GM23248 (cell line): ENCODE measurements at regions not wholly inside any gene's neighbourhood (a gene's known extent, or its start where the extent isn't known, plus 50 kb on each side); places are given as distances from the start of the nearest gene placed in this dataset.

Experiments
- DNase-seq: peaks from one replicate; pipeline ENCODE4 v3.0.0-alpha.2; 2015
- H2AFZ ChIP-seq: fragments of 200-600 bp; sonication (generic); 2 replicates; pipeline ENCODE4 v1.6.1; 2016; ENCODE audit warnings: antibody characterized with exemption
- H3F3A ChIP-seq: fragments of 200-600 bp; sonication (generic); 2 replicates; pipeline ENCODE4 v1.6.1; 2016; ENCODE audit warnings: mild to moderate bottlenecking, antibody characterized with exemption, mixed run types; ENCODE audit not compliant: insufficient read depth
- H3K27ac ChIP-seq: fragments of 200-600 bp; sonication (generic); 2 replicates; pipeline ENCODE4 v1.5.1; 2016; ENCODE audit warnings: mild to moderate bottlenecking
- H3K27me3 ChIP-seq: fragments of 200-600 bp; sonication (generic); replicated peaks from 2 replicates; pipeline ENCODE4 v1.6.1; 2016; ENCODE audit warnings: mild to moderate bottlenecking; ENCODE audit not compliant: insufficient read depth
- H3K36me3 ChIP-seq: fragments of 200-600 bp; sonication (generic); 2 replicates; pipeline ENCODE4 v1.6.1; 2016; ENCODE audit warnings: low read depth, mild to moderate bottlenecking
- H3K4me1 ChIP-seq: fragments of 200-600 bp; sonication (generic); 2 replicates; pipeline ENCODE4 v1.6.1; 2016; ENCODE audit warnings: mild to moderate bottlenecking; ENCODE audit not compliant: insufficient read depth
- H3K4me2 ChIP-seq: fragments of 200-600 bp; sonication (generic); one replicate; pipeline ENCODE4 v1.6.1; 2016; ENCODE audit warnings: mild to moderate bottlenecking; ENCODE audit not compliant: unreplicated experiment
- H3K4me3 ChIP-seq: fragments of 200-600 bp; sonication (generic); 2 replicates; pipeline ENCODE4 v1.5.1; 2016; ENCODE audit warnings: mild to moderate bottlenecking
- H3K79me2 ChIP-seq: fragments of 200-600 bp; sonication (generic); 2 replicates; pipeline ENCODE4 v1.6.1; 2016; ENCODE audit warnings: mild to moderate bottlenecking; ENCODE audit not compliant: insufficient read depth
- H3K9ac ChIP-seq: fragments of 200-600 bp; sonication (generic); 2 replicates; pipeline ENCODE4 v1.6.1; 2016; ENCODE audit warnings: mild to moderate bottlenecking
- H3K9me2 ChIP-seq: fragments of 200-600 bp; sonication (generic); 2 replicates; pipeline ENCODE4 v1.6.1; 2016; ENCODE audit warnings: mixed run types, mild to moderate bottlenecking, moderate library complexity; ENCODE audit not compliant: insufficient read depth
- H3K9me3 ChIP-seq: fragments of 200-600 bp; sonication (generic); one replicate; pipeline ENCODE4 v1.6.1; 2017; ENCODE audit warnings: low read depth
- H4K20me1 ChIP-seq: fragments of 200-600 bp; sonication (generic); 2 replicates; pipeline ENCODE4 v1.6.0; 2016; ENCODE audit not compliant: insufficient read depth
- EZH2 ChIP-seq: fragments of 200-600 bp; sonication (generic); IDR thresholded peaks from 2 replicates; pipeline ENCODE4 v1.6.1; 2018; ENCODE audit warnings: antibody characterized with exemption, mild to moderate bottlenecking; ENCODE audit not compliant: insufficient read depth, poor library complexity, severe bottlenecking
- EZH2phosphoT487 ChIP-seq: fragments of 200-600 bp; sonication (generic); IDR thresholded peaks from 2 replicates; pipeline ENCODE4 v1.6.1; 2018; ENCODE audit warnings: antibody characterized with exemption, moderate library complexity, mild to moderate bottlenecking, low read depth; ENCODE audit not compliant: insufficient read depth
- WGBS, 2 experiments: methylation state at CpG; one replicate each; pipeline ENCODE4 v1.1.6; 2015 to 2017; ENCODE audit warnings: low lambda C conversion rate in 2 of 2, low coverage in 1 of 2; ENCODE audit errors: missing lambda C conversion rate in 2 of 2; 5-methylcytosine and 5-hydroxymethylcytosine counted together
- in situ Hi-C: fragments of 300-500 bp; cut with MboI; formaldehyde crosslinking; loops from 2 replicates; pipeline ENCODE4 v1.15.0; 2020

DNA sequence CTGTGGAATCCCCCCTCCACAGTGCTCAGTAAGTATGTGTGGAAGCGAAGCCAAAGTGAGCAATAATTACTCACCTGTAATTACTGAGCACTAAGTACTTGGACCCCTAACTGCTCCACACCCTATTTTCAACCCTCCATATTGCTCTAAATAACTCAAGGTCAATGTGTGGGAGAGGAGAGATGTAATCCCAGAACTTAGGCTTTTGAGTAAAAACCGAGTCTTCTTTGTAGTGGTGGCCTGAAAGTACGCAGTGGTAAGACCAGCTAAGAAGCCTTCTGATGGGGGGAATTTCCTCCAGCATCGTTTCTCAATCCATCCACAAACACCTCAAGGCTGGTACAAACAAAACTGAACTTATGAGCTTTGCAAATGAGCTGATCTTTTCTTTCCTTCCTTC is 551.6 kb downstream of the ZEB2 start:
- no peak overlapping the region for H2AFZ ChIP-seq
- in situ Hi-C loops, result no loop called here
- H3K27me3 ChIP-seq, result no peaks in the 10 kb centered on the region

DNA sequence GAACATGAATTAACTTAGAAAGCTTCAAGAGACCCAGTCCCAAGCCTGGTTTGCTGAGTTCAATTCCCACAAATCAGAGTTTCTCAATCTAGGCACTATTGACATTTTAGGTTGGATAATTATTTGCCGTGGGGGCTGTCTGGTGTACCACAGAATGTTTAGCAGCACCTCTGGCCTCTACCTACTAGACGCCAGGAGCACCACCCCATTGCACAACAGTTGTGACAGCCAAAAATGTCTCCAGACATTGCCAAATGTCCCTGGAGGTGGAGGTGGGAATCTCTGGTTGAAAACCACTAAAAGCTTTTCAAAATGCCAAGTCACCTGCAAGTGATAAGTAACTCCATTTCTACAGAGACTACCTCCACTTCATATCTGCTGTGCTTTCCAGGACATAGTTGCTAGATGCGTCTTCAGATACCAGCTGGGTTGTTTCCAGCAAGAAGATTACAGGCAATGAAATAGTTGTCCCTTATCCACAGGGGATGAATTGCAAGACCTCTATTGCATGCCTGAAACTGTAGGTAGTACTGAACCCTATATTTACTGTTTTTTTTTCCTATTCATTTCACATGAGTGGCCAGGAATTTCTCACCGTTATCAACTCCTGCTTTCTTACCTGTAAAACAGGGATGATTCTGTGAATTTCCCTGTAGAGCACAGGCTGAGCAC is 554.3 kb downstream of the ZEB2 start:
- TF ChIP-seq EZH2phosphoT487 (no peak), EZH2 (no peak)
- no peak overlapping the region for H3K9ac ChIP-seq
- H3K27ac ChIP-seq, result no peak overlapping the region
- no peak overlapping the region for H3K4me2 ChIP-seq
- no peak overlapping the region for H3K4me3 ChIP-seq
- H4K20me1 ChIP-seq, result no peaks in the 10 kb centered on the region
- no peaks in the 10 kb centered on the region for H3F3A ChIP-seq
- no peaks in the 10 kb centered on the region for H3K9me2 ChIP-seq
- H3K36me3 ChIP-seq, result no peaks in the 10 kb centered on the region
- in situ Hi-C loops, result no loop called here
- H3K9me3 ChIP-seq, result no peaks in the 10 kb centered on the region
- WGBS, 2 experiments, result 79 to 83% methylated on average over 4 of the region's 4 CpGs
- no peaks in the 10 kb centered on the region for H3K79me2 ChIP-seq
- no peak overlapping the region for H2AFZ ChIP-seq
- no peaks in the 10 kb centered on the region for H3K27me3 ChIP-seq
- no peaks in the 10 kb centered on the region for H3K4me1 ChIP-seq
- no peak for DNase-seq

More for the DNA sequence above, 551.6 kb downstream of the ZEB2 start:
- H3K9me2 ChIP-seq, result no peaks in the 10 kb centered on the region
- no peaks in the 10 kb centered on the region; the same call in 1 of the 2 replicates for H3K36me3 ChIP-seq
- H3K27ac ChIP-seq, result no peak overlapping the region
- no peak overlapping the region for H3K9ac ChIP-seq
- DNase-seq, result no peak
- no peaks in the 10 kb centered on the region for H3F3A ChIP-seq
- H3K79me2 ChIP-seq, result no peaks in the 10 kb centered on the region
- no peak for TF ChIP-seq EZH2phosphoT487
- TF ChIP-seq EZH2, result no peak
- H3K4me1 ChIP-seq, result no peaks in the 10 kb centered on the region
- no peak overlapping the region for H3K4me3 ChIP-seq
- H3K9me3 ChIP-seq, result no peaks in the 10 kb centered on the region
- 96% methylated on average over 4 of the region's 4 CpGs for WGBS, 2 experiments
- H4K20me1 ChIP-seq, result no peaks in the 10 kb centered on the region
- no peak overlapping the region for H3K4me2 ChIP-seq

DNA sequence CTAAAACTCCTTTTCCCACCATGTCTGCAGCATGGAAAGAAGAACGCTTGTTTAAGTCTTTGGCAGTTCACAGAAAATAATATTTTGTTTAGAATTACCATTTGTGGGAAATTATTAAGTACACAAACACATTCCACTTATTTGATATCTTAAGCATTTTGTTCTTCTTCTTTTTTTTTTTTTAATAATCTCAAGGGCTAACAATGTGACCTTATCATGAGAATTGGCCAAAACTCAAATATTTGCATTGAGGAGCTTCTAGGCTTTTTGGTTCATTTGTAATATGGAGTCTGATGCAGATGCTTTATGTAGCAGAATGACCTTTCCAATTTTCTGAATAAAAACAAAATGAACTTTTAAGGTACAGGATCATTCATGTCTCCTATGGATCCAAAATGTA is 555.0 kb downstream of the ZEB2 start:
- Histone ChIP-seq H2AFZ (no peak overlapping the region), H3K27me3 (no peaks in the 10 kb centered on the region), H3K27ac (no peak overlapping the region), H3K4me3 (no peak overlapping the region), H3K36me3 (no peaks in the 10 kb centered on the region), H3K9me3 (no peaks in the 10 kb centered on the region), H3K79me2 (no peaks in the 10 kb centered on the region), H4K20me1 (no peaks in the 10 kb centered on the region), H3K9me2 (no peaks in the 10 kb centered on the region), H3K9ac (no peak overlapping the region), H3K4me2 (no peak overlapping the region), H3K4me1 (no peaks in the 10 kb centered on the region), H3F3A (no peaks in the 10 kb centered on the region; the same call in 1 of the 2 replicates)
- no peak for DNase-seq
- 96 to 100% methylated on average over 1 of the region's 1 CpG for whole genome bisulfite sequencing, 2 experiments
- in situ Hi-C loops, result no loop called here
- TF ChIP-seq EZH2phosphoT487 (no peak), EZH2 (no peak)

DNA sequence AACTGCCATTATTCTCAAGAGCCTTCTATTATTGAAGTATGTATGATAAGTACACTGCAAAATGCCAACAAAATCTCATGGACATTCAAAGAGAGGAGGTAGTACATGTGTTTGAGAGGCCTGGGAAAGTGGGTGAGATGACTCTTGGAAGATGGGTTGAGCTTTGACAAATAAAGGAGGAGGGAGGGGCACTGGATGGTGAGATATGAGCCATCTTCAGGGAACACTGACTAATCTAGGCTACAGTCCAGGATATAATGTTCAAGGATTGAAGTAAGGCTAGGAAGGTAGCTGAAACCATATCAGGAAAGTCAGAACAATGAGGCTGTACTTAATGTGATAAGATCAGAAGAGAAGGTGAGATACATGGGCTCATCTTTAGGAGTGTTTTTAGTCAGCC is 559.7 kb downstream of the ZEB2 start:
- no peak overlapping the region for H3K9ac ChIP-seq
- H3K27me3 ChIP-seq, result no peaks in the 10 kb centered on the region
- TF ChIP-seq EZH2phosphoT487 (no peak), EZH2 (no peak)
- H3K4me2 ChIP-seq, result no peak overlapping the region
- in situ Hi-C loops, result no loop called here
- no peaks in the 10 kb centered on the region for H3K9me3 ChIP-seq
- no peak overlapping the region for H2AFZ ChIP-seq
- H3F3A ChIP-seq, result peaks cover 8% of the 10 kb centered on the region
- H3K79me2 ChIP-seq, result no peaks in the 10 kb centered on the region
- no peak overlapping the region for H3K27ac ChIP-seq
- no peak overlapping the region for H3K4me3 ChIP-seq
- no peaks in the 10 kb centered on the region for H4K20me1 ChIP-seq
- peak; percentile 60 for DNase-seq
- H3K4me1 ChIP-seq, result peaks cover 9% of the 10 kb centered on the region
- no peaks in the 10 kb centered on the region for H3K9me2 ChIP-seq
- H3K36me3 ChIP-seq, result no peaks in the 10 kb centered on the region

DNA sequence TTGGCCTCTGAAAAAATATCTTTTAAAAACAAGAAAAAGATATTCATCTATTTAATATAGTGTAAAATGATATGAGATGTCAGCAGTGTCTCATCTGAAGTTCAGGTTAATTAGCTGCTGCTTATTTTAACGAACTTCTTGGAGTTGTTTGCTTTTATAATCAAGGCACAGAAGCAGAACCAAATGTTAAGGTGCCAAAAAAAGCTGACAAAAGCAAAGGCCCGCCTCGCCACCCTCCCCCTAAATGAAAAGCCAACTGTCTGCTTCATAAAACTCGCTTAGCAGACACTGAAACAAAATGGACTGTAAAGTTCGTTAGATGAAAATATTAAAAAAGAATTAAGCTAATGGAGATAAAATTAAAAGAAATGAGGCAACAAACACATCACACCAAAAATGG is 562.6 kb downstream of the ZEB2 start:
- WGBS, 2 experiments, result 94 to 98% methylated on average over 5 of the region's 5 CpGs

More for the DNA sequence above, 562.6 kb downstream of the ZEB2 start:
- Histone ChIP-seq H3K4me2 (no peak overlapping the region), H3K27me3 (no peaks in the 10 kb centered on the region), H3F3A (peaks cover 25% of the 10 kb centered on the region), H3K79me2 (no peaks in the 10 kb centered on the region), H3K27ac (no peak overlapping the region), H3K4me3 (no peak overlapping the region), H3K9me2 (no peaks in the 10 kb centered on the region), H2AFZ (no peak overlapping the region), H3K9me3 (no peaks in the 10 kb centered on the region), H4K20me1 (no peaks in the 10 kb centered on the region), H3K9ac (no peak overlapping the region), H3K4me1 (peaks cover 32% of the 10 kb centered on the region), H3K36me3 (no peaks in the 10 kb centered on the region)
- no peak for DNase-seq
- TF ChIP-seq EZH2phosphoT487 (no peak), EZH2 (no peak)
- in situ Hi-C loops, result no loop called here
